Fibroblast of lung (primary cell): ENCODE measurements at regions not wholly inside any gene's neighbourhood (a gene's known extent, or its start where the extent isn't known, plus 50 kb on each side); places are given as distances from the start of the nearest gene placed in this dataset.

Experiments
- EZH2 ChIP-seq: IDR thresholded peaks from 2 replicates; pipeline ENCODE4 v1.5.1; 2012; ENCODE audit warnings: low read length, control low read depth, mild to moderate bottlenecking; ENCODE audit errors: missing control alignments
- TF ChIP-seq, protein P1 (sequence below), 2 donors: IDR thresholded peaks in 1 of 2; conservative IDR thresholded peaks in 1 of 2; 1 replicate in 1 of 2; 2 replicates in 1 of 2; pipeline ENCODE4 v1.5.1; 2011 to 2012; ENCODE audit warnings: low read length in 2 of 2, control low read depth in 1 of 2, inconsistent platforms in 1 of 2, low read depth in 1 of 2, mild to moderate bottlenecking in 1 of 2

GRCh38 chr1:98054367-98054701 lies 133.5 kb upstream of the DPYD start:
- TF ChIP-seq, protein P1, sequence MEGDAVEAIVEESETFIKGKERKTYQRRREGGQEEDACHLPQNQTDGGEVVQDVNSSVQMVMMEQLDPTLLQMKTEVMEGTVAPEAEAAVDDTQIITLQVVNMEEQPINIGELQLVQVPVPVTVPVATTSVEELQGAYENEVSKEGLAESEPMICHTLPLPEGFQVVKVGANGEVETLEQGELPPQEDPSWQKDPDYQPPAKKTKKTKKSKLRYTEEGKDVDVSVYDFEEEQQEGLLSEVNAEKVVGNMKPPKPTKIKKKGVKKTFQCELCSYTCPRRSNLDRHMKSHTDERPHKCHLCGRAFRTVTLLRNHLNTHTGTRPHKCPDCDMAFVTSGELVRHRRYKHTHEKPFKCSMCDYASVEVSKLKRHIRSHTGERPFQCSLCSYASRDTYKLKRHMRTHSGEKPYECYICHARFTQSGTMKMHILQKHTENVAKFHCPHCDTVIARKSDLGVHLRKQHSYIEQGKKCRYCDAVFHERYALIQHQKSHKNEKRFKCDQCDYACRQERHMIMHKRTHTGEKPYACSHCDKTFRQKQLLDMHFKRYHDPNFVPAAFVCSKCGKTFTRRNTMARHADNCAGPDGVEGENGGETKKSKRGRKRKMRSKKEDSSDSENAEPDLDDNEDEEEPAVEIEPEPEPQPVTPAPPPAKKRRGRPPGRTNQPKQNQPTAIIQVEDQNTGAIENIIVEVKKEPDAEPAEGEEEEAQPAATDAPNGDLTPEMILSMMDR (conservative IDR thresholded peaks at IDR 0.05 in 1 of 2, IDR thresholded peaks at IDR 0.05 in 1 of 2; ENCODE audit: low read depth in 1 of 2, low read length in 2 of 2), result no peak
- TF ChIP-seq EZH2, result no peak
